Endodermal cell (in vitro differentiated cells): ENCODE measurements at regions not wholly inside any gene's neighbourhood (a gene's known extent, or its start where the extent isn't known, plus 50 kb on each side); places are given as distances from the start of the nearest gene placed in this dataset.

Experiments used
- DNase-seq: peaks from one replicate; pipeline ENCODE4 v3.0.0-alpha.2; 2017
- H3K27ac ChIP-seq: 2 replicates; pipeline ENCODE4 v1.5.1; 2013; ENCODE audit warnings: mild to moderate bottlenecking, low read depth, low read length, moderate library complexity
- H3K27me3 ChIP-seq: 2 replicates; pipeline ENCODE4 v1.6.1; 2013; ENCODE audit warnings: mild to moderate bottlenecking, low read length, moderate library complexity; ENCODE audit not compliant: insufficient read depth, control insufficient read depth, poor library complexity, severe bottlenecking
- H3K36me3 ChIP-seq: 2 replicates; pipeline ENCODE4 v1.7.0; 2013; ENCODE audit warnings: mild to moderate bottlenecking, low read length, moderate library complexity; ENCODE audit not compliant: control insufficient read depth, insufficient read depth
- H3K4me1 ChIP-seq: one replicate; pipeline ENCODE4 v1.7.0; 2013; ENCODE audit warnings: low read length; ENCODE audit not compliant: control insufficient read depth, insufficient read depth
- H3K4me3 ChIP-seq: 2 replicates; pipeline ENCODE4 v1.5.1; 2013; ENCODE audit warnings: mild to moderate bottlenecking, low read length, moderate library complexity
- H3K9ac ChIP-seq: 2 replicates; pipeline ENCODE4 v1.6.1; 2013; ENCODE audit warnings: mild to moderate bottlenecking, low read length, moderate library complexity; ENCODE audit not compliant: poor library complexity, severe bottlenecking; ENCODE audit errors: extremely low read depth
- H3K9me3 ChIP-seq: 2 replicates; pipeline ENCODE4 v1.6.1; 2013; ENCODE audit warnings: mild to moderate bottlenecking, low read length, moderate library complexity; ENCODE audit not compliant: control insufficient read depth
- H3K27ac Mint-ChIP-seq: 2 replicates; pipeline ENCODE4 v1.8.0; 2020; ENCODE audit warnings: mixed read lengths
- H3K27me3 Mint-ChIP-seq: 2 replicates; pipeline ENCODE4 v1.8.0; 2021; ENCODE audit warnings: mild to moderate bottlenecking, mixed read lengths; ENCODE audit not compliant: insufficient read depth
- H3K36me3 Mint-ChIP-seq: 2 replicates; pipeline ENCODE4 v1.8.0; 2020; ENCODE audit warnings: low read depth, mixed read lengths
- H3K4me1 Mint-ChIP-seq: 2 replicates; pipeline ENCODE4 v1.8.0; 2020; ENCODE audit warnings: mixed read lengths
- H3K4me3 Mint-ChIP-seq: 2 replicates; pipeline ENCODE4 v1.8.0; 2020; ENCODE audit warnings: mild to moderate bottlenecking, moderate library complexity, mixed read lengths
- H3K9me3 Mint-ChIP-seq: 2 replicates; pipeline ENCODE4 v1.8.0; 2020; ENCODE audit warnings: mild to moderate bottlenecking, mixed read lengths
- CTCF ChIP-seq: fragments of 200-600 bp; sonication (generic); conservative IDR thresholded peaks from 2 replicates; pipeline ENCODE4 v1.5.0; 2021; ENCODE audit warnings: antibody characterized with exemption, mild to moderate bottlenecking
- WGBS, 2 experiments: methylation state at CpG; one replicate each; pipeline versions ENCODE4 v1.1.5 to v1.1.7; 2013; ENCODE audit warnings: missing lambda C conversion rate in 2 of 2, mixed read lengths in 1 of 2; ENCODE audit not compliant: insufficient coverage in 1 of 2, insufficient read length in 1 of 2; 5-methylcytosine and 5-hydroxymethylcytosine counted together

DNA sequence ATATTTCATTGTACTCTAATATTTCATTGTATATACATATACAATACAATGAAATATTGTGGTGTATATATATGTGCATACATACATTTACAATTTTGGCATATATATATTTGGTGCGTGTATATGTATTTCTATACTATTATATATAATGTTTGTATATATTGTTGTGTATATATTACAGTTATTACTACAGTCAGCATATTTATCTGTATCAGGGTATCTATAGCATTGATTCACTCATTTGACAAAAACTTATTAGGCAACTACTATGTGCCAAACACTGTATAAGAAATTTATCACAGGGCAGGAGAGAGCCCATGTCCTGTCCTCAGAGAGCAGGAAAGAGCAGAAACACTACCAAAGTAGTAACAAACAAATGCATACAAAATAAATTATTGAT is 910.6 kb downstream of the QKI start:
- Histone ChIP-seq H3K4me3 (no peak overlapping the region), H3K27me3 (no peaks in the 10 kb centered on the region), H3K4me1 (no peaks in the 10 kb centered on the region), H3K27ac (no peak overlapping the region), H3K36me3 (no peaks in the 10 kb centered on the region), H3K9me3 (no peaks in the 10 kb centered on the region), H3K9ac (no peak overlapping the region)
- no CpG with 5 or more reads among the region's 1 CpG for WGBS, 2 experiments
- DNase-seq = no peak
- no peak overlapping the region for H3K27ac Mint-ChIP-seq
- no peak overlapping the region for H3K4me3 Mint-ChIP-seq
- no peaks in the 10 kb centered on the region for H3K36me3 Mint-ChIP-seq
- H3K4me1 Mint-ChIP-seq = no peaks in the 10 kb centered on the region
- no peak for TF ChIP-seq CTCF
- no peaks in the 10 kb centered on the region for H3K9me3 Mint-ChIP-seq
- no peaks in the 10 kb centered on the region for H3K27me3 Mint-ChIP-seq

GRCh38 chr6:164322533-164322932 is 908.0 kb downstream of the QKI start:
- no peak overlapping the region for H3K4me3 ChIP-seq
- no peak overlapping the region for H3K4me3 Mint-ChIP-seq
- no peak overlapping the region for H3K9ac ChIP-seq
- no peaks in the 10 kb centered on the region for H3K36me3 ChIP-seq
- H3K27me3 Mint-ChIP-seq = no peaks in the 10 kb centered on the region
- H3K27ac Mint-ChIP-seq = no peak overlapping the region
- H3K9me3 Mint-ChIP-seq = no peaks in the 10 kb centered on the region
- no peaks in the 10 kb centered on the region for H3K9me3 ChIP-seq
- 90 to 100% methylated on average over 1 to 4 of the region's 4 CpGs for WGBS, 2 experiments
- H3K36me3 Mint-ChIP-seq = no peaks in the 10 kb centered on the region
- DNase-seq = no peak
- no peaks in the 10 kb centered on the region for H3K4me1 ChIP-seq
- no peaks in the 10 kb centered on the region for H3K4me1 Mint-ChIP-seq
- TF ChIP-seq CTCF = no peak
- H3K27ac ChIP-seq = no peak overlapping the region
- H3K27me3 ChIP-seq = no peaks in the 10 kb centered on the region

- Histone ChIP-seq H3K36me3 (no peaks in the 10 kb centered on the region), H3K4me1 (no peaks in the 10 kb centered on the region), H3K4me3 (no peak overlapping the region), H3K27me3 (no peaks in the 10 kb centered on the region), H3K9ac (no peak overlapping the region), H3K27ac (no peak overlapping the region), H3K9me3 (no peaks in the 10 kb centered on the region)
- no peak overlapping the region for H3K4me3 Mint-ChIP-seq
- no peak overlapping the region for H3K27ac Mint-ChIP-seq
- WGBS, 2 experiments = 92 to 100% methylated on average over 4 of the region's 4 CpGs
- H3K4me1 Mint-ChIP-seq = no peaks in the 10 kb centered on the region
- H3K27me3 Mint-ChIP-seq = no peaks in the 10 kb centered on the region
- DNase-seq = no peak
- H3K36me3 Mint-ChIP-seq = no peaks in the 10 kb centered on the region
- no peaks in the 10 kb centered on the region for H3K9me3 Mint-ChIP-seq
- no peak for TF ChIP-seq CTCF
Observed at GRCh38 chr6:164321297-164321696, 906.8 kb downstream of the QKI start.
